CD4-positive, alpha-beta T cell (primary cell): ENCODE measurements at regions not wholly inside any gene's neighbourhood (a gene's known extent, or its start where the extent isn't known, plus 50 kb on each side); places are given as distances from the start of the nearest gene placed in this dataset.

Experiments
- ATAC-seq: fragments of 200-7000 bp; cut with Tn5 transposase; one replicate; pipeline ENCODE4 v1.10.0; 2022; ENCODE audit warnings: mild to moderate bottlenecking; ENCODE audit not compliant: poor library complexity
- CTCF ChIA-PET: fragments of 350-600 bp; sonication (Branson Sonifier 250); formaldehyde crosslinking; loops from one replicate; lab custom pipeline; 2021; ENCODE audit warnings: antibody characterized with exemption, inconsistent platforms; lab: Charles Lee
- POLR2A ChIA-PET: fragments of 350-600 bp; sonication (Branson Sonifier 250); formaldehyde crosslinking; loops from one replicate; lab custom pipeline; 2021; ENCODE audit warnings: antibody characterized with exemption, inconsistent platforms; lab: Charles Lee
- DNase-seq, 14 experiments: peaks; one replicate each; pipeline ENCODE4 v3.0.0-alpha.2; 2013 to 2020; ENCODE audit warnings: mixed read lengths in 2 of 14
- H3K27ac ChIP-seq, 2 donors: one replicate each; pipeline versions ENCODE4 v1.5.1 to v1.7.0; 2013; ENCODE audit warnings: low read length in 2 of 2, low read depth in 1 of 2, mild to moderate bottlenecking in 1 of 2
- H3K27me3 ChIP-seq, 2 experiments: 1 replicate in 1 of 2; 2 replicates in 1 of 2; pipeline versions ENCODE4 v1.6.1 to v1.7.0; 2013; ENCODE audit warnings: low read length in 2 of 2, control low read depth in 1 of 2, mild to moderate bottlenecking in 1 of 2, moderate library complexity in 1 of 2; ENCODE audit not compliant: insufficient read depth in 2 of 2, control insufficient read depth in 1 of 2
- H3K36me3 ChIP-seq: one replicate; pipeline ENCODE4 v1.6.1; 2013; ENCODE audit warnings: low read length, control low read depth; ENCODE audit not compliant: insufficient read depth
- H3K4me1 ChIP-seq: one replicate; pipeline ENCODE4 v1.6.1; 2013; ENCODE audit warnings: low read length, control low read depth; ENCODE audit not compliant: insufficient read depth
- H3K4me3 ChIP-seq: one replicate; pipeline ENCODE4 v1.5.1; 2013; ENCODE audit warnings: mild to moderate bottlenecking, low read length, moderate library complexity
- H3K9me3 ChIP-seq, 2 experiments: 1 replicate in 1 of 2; 2 replicates in 1 of 2; pipeline versions ENCODE4 v1.6.1 to v1.7.0; 2013; ENCODE audit warnings: low read length in 2 of 2, mild to moderate bottlenecking in 2 of 2, control low read depth in 1 of 2, moderate library complexity in 1 of 2; ENCODE audit not compliant: control insufficient read depth in 1 of 2, insufficient read depth in 1 of 2
- H3K27ac Mint-ChIP-seq: one replicate; pipeline ENCODE4 v1.8.0; 2020; ENCODE audit warnings: mixed read lengths
- H3K27me3 Mint-ChIP-seq: one replicate; pipeline ENCODE4 v1.8.0; 2021; ENCODE audit warnings: mixed read lengths
- H3K36me3 Mint-ChIP-seq: one replicate; pipeline ENCODE4 v1.8.0; 2021; ENCODE audit warnings: low read depth, mixed read lengths
- H3K4me1 Mint-ChIP-seq: one replicate; pipeline ENCODE4 v1.8.0; 2021; ENCODE audit warnings: low read depth, mixed read lengths
- H3K4me3 Mint-ChIP-seq: one replicate; pipeline ENCODE4 v1.8.0; 2020; ENCODE audit warnings: mild to moderate bottlenecking, mixed read lengths
- H3K9me3 Mint-ChIP-seq: one replicate; pipeline ENCODE4 v1.8.0; 2020; ENCODE audit warnings: mixed read lengths
- CTCF ChIP-seq: fragments of 200-600 bp; IDR thresholded peaks from one replicate; pipeline ENCODE4 v1.8.0; 2022; ENCODE audit warnings: antibody characterized with exemption, mild to moderate bottlenecking
- intact Hi-C, 2 experiments: fragments of 100-400 bp; cut with DNase I in 1 of 2; cut with micrococcal nuclease in 1 of 2; formaldehyde crosslinking; loops; one replicate each; pipeline versions ENCODE4 v1.15.1 to v1.9.0; 2023 to 2025; cut with DNase I, micrococcal nuclease

- Mint-ChIP-seq H3K36me3 (peaks cover 5% of the 10 kb centered on the region), H3K27ac (no peak overlapping the region), H3K4me3 (no peak overlapping the region), H3K9me3 (peaks cover 12% of the 10 kb centered on the region), H3K27me3 (no peaks in the 10 kb centered on the region), H3K4me1 (no peaks in the 10 kb centered on the region)
- Histone ChIP-seq H3K4me3 (no peak overlapping the region), H3K36me3 (no peaks in the 10 kb centered on the region), H3K4me1 (no peaks in the 10 kb centered on the region), H3K27me3 (no peaks in the 10 kb centered on the region), H3K9me3 (no peaks in the 10 kb centered on the region), H3K27ac (no peak overlapping the region)
- TF ChIP-seq CTCF, result no peak
- DNase-seq (no peak), ATAC-seq (no peak)
- ChIA-PET CTCF (interaction anchor here (0.7 kb wide), 1 partner anchor 42 kb away, joined by 5 read pairs; no protein-coding TSS in a partner anchor), POLR2A (no interaction called here)
- intact Hi-C loops, result no loop called here
These were observed 141.5 kb downstream of the CAND1 start for GRCh38 chr12:67410667-67411067.

- DNase-seq (no peak), ATAC-seq (no peak)
- CTCF ChIA-PET, result no interaction called here
- no peak overlapping the region for H3K27ac Mint-ChIP-seq
- intact Hi-C loops, result no loop called here
- Histone ChIP-seq H3K4me1 (no peaks in the 10 kb centered on the region), H3K27me3 (no peaks in the 10 kb centered on the region), H3K27ac (no peak overlapping the region), H3K36me3 (no peaks in the 10 kb centered on the region), H3K9me3 (no peaks in the 10 kb centered on the region), H3K4me3 (no peak overlapping the region)
- POLR2A ChIA-PET, result no interaction called here
- no peaks in the 10 kb centered on the region for H3K27me3 Mint-ChIP-seq
- H3K36me3 Mint-ChIP-seq, result no peaks in the 10 kb centered on the region
- H3K4me1 Mint-ChIP-seq, result no peaks in the 10 kb centered on the region
- H3K4me3 Mint-ChIP-seq, result no peak overlapping the region
- H3K9me3 Mint-ChIP-seq, result peaks cover 9% of the 10 kb centered on the region
- TF ChIP-seq CTCF, result no peak
These were observed 142.4 kb downstream of the CAND1 start for GRCh38 chr12:67411562-67411961.

- ATAC-seq (no peak), DNase-seq (no peak)
- intact Hi-C loops, result no loop called here
- Mint-ChIP-seq H3K27me3 (no peaks in the 10 kb centered on the region), H3K4me1 (no peaks in the 10 kb centered on the region), H3K4me3 (no peak overlapping the region), H3K27ac (no peak overlapping the region), H3K9me3 (peaks cover 8% of the 10 kb centered on the region), H3K36me3 (no peaks in the 10 kb centered on the region)
- no peak overlapping the region for H3K27ac ChIP-seq
- ChIA-PET CTCF (no interaction called here), POLR2A (no interaction called here)
- no peaks in the 10 kb centered on the region for H3K4me1 ChIP-seq
- no peak for TF ChIP-seq CTCF
- no peaks in the 10 kb centered on the region for H3K9me3 ChIP-seq
- no peak overlapping the region for H3K4me3 ChIP-seq
- H3K27me3 ChIP-seq, result no peaks in the 10 kb centered on the region
- no peaks in the 10 kb centered on the region for H3K36me3 ChIP-seq
These were observed 144.4 kb downstream of the CAND1 start for GRCh38 chr12:67413577-67413976.
